ENCODE measurements at regions not wholly inside any gene's neighbourhood (a gene's known extent, or its start where the extent isn't known, plus 50 kb on each side); places are given as distances from the start of the nearest gene placed in this dataset.

DNA sequence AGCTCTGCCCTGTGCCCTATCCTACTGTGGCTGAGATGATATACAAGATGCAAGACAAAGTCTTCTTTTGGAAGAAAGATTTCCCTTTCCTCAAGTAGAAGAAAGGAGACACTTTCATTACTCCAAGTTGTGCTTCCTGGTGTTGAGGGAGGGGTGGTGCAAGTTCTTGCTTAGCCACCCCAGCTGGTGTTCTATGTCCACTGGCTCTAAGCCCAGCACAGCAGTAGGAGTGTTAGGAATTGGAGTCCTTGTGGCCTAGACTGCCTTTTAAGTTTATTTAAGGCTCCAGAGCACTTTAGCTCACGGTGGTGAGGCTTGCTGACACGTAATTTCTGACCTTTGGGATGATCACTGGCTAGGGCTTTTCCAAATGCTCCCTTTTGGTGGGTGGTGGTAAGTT is 109.7 kb downstream of the KIF2B start:
- H3K27me3 ChIP-seq (ENCODE audit: control insufficient read depth, extremely low read depth, insufficient read depth, low read length), result no peaks in the 10 kb centered on the region
- H3K4me2 ChIP-seq (ENCODE audit: control insufficient read depth, extremely low read depth, insufficient read depth, low read depth, low read length), result no peak overlapping the region
- no peaks in the 10 kb centered on the region for H3K79me2 ChIP-seq (ENCODE audit: control insufficient read depth, insufficient read depth, low read length)
- FAIRE-seq, result no peak
- no peak for DNase-seq (ENCODE audit: low read depth, low spot score)
- no peaks in the 10 kb centered on the region for H3K36me3 ChIP-seq (ENCODE audit: control insufficient read depth in 2 of 2, extremely low read depth in 1 of 2, insufficient read depth in 2 of 2, low read length in 2 of 2)
- dilution Hi-C loops (cut with MboI; ENCODE audit: extremely low pct_ligation_motif_present, low sequenced_read_pairs), result no loop called here
- no peaks in the 10 kb centered on the region for H4K20me1 ChIP-seq (ENCODE audit: control insufficient read depth, extremely low read depth, insufficient read depth, low read length)
- no peak overlapping the region for H2AFZ ChIP-seq (ENCODE audit: control insufficient read depth, low read length)
- no peaks in the 10 kb centered on the region for H3K4me1 ChIP-seq (ENCODE audit: control insufficient read depth, extremely low read depth, insufficient read depth, low read length)
- no peaks in the 10 kb centered on the region for H3K9me1 ChIP-seq (ENCODE audit: control insufficient read depth, extremely low read depth, insufficient read depth, low read length)
- H3K9me3 ChIP-seq (ENCODE audit: control insufficient read depth, low read depth, low read length), result no peaks in the 10 kb centered on the region
- no peak overlapping the region for H3K4me3 ChIP-seq (ENCODE audit: control insufficient read depth in 2 of 3, extremely low read depth in 1 of 3, insufficient read depth in 2 of 3, low read depth in 1 of 3, low read length in 3 of 3)
- no peak overlapping the region for H3K27ac ChIP-seq (ENCODE audit: control insufficient read depth, insufficient read depth, low read length)
- H3K9ac ChIP-seq (ENCODE audit: control insufficient read depth, extremely low read depth, insufficient read depth, low read length), result no peak overlapping the region
- TF ChIP-seq, protein P1, sequence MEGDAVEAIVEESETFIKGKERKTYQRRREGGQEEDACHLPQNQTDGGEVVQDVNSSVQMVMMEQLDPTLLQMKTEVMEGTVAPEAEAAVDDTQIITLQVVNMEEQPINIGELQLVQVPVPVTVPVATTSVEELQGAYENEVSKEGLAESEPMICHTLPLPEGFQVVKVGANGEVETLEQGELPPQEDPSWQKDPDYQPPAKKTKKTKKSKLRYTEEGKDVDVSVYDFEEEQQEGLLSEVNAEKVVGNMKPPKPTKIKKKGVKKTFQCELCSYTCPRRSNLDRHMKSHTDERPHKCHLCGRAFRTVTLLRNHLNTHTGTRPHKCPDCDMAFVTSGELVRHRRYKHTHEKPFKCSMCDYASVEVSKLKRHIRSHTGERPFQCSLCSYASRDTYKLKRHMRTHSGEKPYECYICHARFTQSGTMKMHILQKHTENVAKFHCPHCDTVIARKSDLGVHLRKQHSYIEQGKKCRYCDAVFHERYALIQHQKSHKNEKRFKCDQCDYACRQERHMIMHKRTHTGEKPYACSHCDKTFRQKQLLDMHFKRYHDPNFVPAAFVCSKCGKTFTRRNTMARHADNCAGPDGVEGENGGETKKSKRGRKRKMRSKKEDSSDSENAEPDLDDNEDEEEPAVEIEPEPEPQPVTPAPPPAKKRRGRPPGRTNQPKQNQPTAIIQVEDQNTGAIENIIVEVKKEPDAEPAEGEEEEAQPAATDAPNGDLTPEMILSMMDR (optimal IDR thresholded peaks at IDR 0.05 in 1 of 3, IDR thresholded peaks at IDR 0.05 in 1 of 3, conservative IDR thresholded peaks at IDR 0.05 in 1 of 3; ENCODE audit: extremely low read depth in 1 of 3, insufficient read depth in 2 of 3, low read length in 3 of 3), result no peak

DNA sequence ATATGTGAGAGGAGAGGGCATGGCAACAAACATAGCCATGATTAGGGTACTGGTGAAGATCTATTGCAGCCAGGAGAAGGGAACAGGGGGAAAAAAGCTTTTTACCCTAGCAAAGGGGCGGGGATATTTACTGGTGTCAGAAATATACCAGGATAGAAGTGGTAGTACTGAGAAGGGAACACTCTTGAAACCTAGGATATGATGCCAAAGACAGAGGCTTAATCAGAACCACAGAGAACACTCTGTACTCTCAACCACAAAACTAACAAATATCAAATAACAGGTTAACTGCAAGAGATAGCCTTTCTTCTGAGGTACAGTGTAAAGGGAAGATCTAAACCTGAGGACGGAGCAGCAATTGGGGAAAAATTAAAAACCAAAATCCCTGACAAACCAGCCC is 112.2 kb downstream of the KIF2B start:
- Histone ChIP-seq H4K20me1 (ENCODE audit: control insufficient read depth, extremely low read depth, insufficient read depth, low read length) (no peaks in the 10 kb centered on the region), H3K79me2 (ENCODE audit: control insufficient read depth, insufficient read depth, low read length) (no peaks in the 10 kb centered on the region), H2AFZ (ENCODE audit: control insufficient read depth, low read length) (no peak overlapping the region), H3K4me1 (ENCODE audit: control insufficient read depth, extremely low read depth, insufficient read depth, low read length) (no peaks in the 10 kb centered on the region), H3K4me2 (ENCODE audit: control insufficient read depth, extremely low read depth, insufficient read depth, low read depth, low read length) (no peak overlapping the region), H3K9me3 (ENCODE audit: control insufficient read depth, low read depth, low read length) (no peaks in the 10 kb centered on the region), H3K36me3 (ENCODE audit: control insufficient read depth in 2 of 2, extremely low read depth in 1 of 2, insufficient read depth in 2 of 2, low read length in 2 of 2) (no peaks in the 10 kb centered on the region), H3K9ac (ENCODE audit: control insufficient read depth, extremely low read depth, insufficient read depth, low read length) (no peak overlapping the region), H3K4me3 (ENCODE audit: control insufficient read depth in 2 of 3, extremely low read depth in 1 of 3, insufficient read depth in 2 of 3, low read depth in 1 of 3, low read length in 3 of 3) (no peak overlapping the region), H3K27me3 (ENCODE audit: control insufficient read depth, extremely low read depth, insufficient read depth, low read length) (no peaks in the 10 kb centered on the region), H3K27ac (ENCODE audit: control insufficient read depth, insufficient read depth, low read length) (no peak overlapping the region), H3K9me1 (ENCODE audit: control insufficient read depth, extremely low read depth, insufficient read depth, low read length) (no peaks in the 10 kb centered on the region)
- DNase-seq (ENCODE audit: low read depth, low spot score) (no peak), FAIRE-seq (no peak)
- TF ChIP-seq, protein P1 (optimal IDR thresholded peaks at IDR 0.05 in 1 of 3, IDR thresholded peaks at IDR 0.05 in 1 of 3, conservative IDR thresholded peaks at IDR 0.05 in 1 of 3; ENCODE audit: extremely low read depth in 1 of 3, insufficient read depth in 2 of 3, low read length in 3 of 3), result no peak
- TF ChIP-seq EZH2 (IDR thresholded peaks at IDR 0.05; ENCODE audit: low read length), result no peak
- dilution Hi-C loops (cut with MboI; ENCODE audit: extremely low pct_ligation_motif_present, low sequenced_read_pairs), result no loop called here
